BLaER1 (cell line): ENCODE measurements at regions not wholly inside any gene's neighbourhood (a gene's known extent, or its start where the extent isn't known, plus 50 kb on each side); places are given as distances from the start of the nearest gene placed in this dataset.
A peak's percentile ranks its signal among the peaks of the same experiment; 100 is the strongest.
"Not testable (repeated sequence)": the region's sequence is repeated elsewhere in the genome, so short reads cannot be mapped to it uniquely, and the experiment has no call there.

Experiments used
- H3K27ac ChIP-seq: shearing (Covaris generic); formaldehyde crosslinking; 2 replicates; pipeline ENCODE4 v1.8.1; 2022
- H3K27me3 ChIP-seq: shearing (Covaris generic); formaldehyde crosslinking; 2 replicates; pipeline ENCODE4 v1.8.1; 2022
- H3K36me3 ChIP-seq: shearing (Covaris generic); formaldehyde crosslinking; 2 replicates; pipeline ENCODE4 v1.8.1; 2022
- H3K4me1 ChIP-seq: shearing (Covaris generic); formaldehyde crosslinking; 2 replicates; pipeline ENCODE4 v1.8.1; 2022
- H3K4me2 ChIP-seq: shearing (Covaris generic); formaldehyde crosslinking; 2 replicates; pipeline ENCODE4 v1.8.1; 2022
- H3K4me3 ChIP-seq: shearing (Covaris generic); formaldehyde crosslinking; 2 replicates; pipeline ENCODE4 v1.8.1; 2022
- H3K9ac ChIP-seq: shearing (Covaris generic); formaldehyde crosslinking; 2 replicates; pipeline ENCODE4 v1.8.1; 2022
- H3K9me3 ChIP-seq: shearing (Covaris generic); formaldehyde crosslinking; 2 replicates; pipeline ENCODE4 v1.8.1; 2022
- H4K20me1 ChIP-seq: shearing (Covaris generic); formaldehyde crosslinking; 2 replicates; pipeline ENCODE4 v1.8.1; 2022
- Cebpa-rat ChIP-seq: shearing (Covaris generic); IDR thresholded peaks from 2 replicates; pipeline ENCODE4 v1.8.1; 2022

- no peak overlapping the region for H3K4me2 ChIP-seq
Observed at GRCh38 chr4:79207281-79207680, 118.6 kb downstream of the NAA11 start.

GRCh38 chr4:79206660-79207059, 119.2 kb downstream of the NAA11 start:
- Histone ChIP-seq H3K9ac (no peak overlapping the region), H3K4me2 (no peak overlapping the region), H3K27ac (no peak overlapping the region), H3K9me3 (peaks cover 8% of the 10 kb centered on the region; the same call in 1 of the 2 replicates), H3K27me3 (no peaks in the 10 kb centered on the region), H3K36me3 (no peaks in the 10 kb centered on the region), H4K20me1 (no peaks in the 10 kb centered on the region), H3K4me1 (peaks cover 18% of the 10 kb centered on the region), H3K4me3 (no peak overlapping the region)
- no peak for TF ChIP-seq Cebpa-rat

More at GRCh38 chr4:79207281-79207680, 118.6 kb downstream of the NAA11 start:
- no peak overlapping the region for H3K27ac ChIP-seq
- H4K20me1 ChIP-seq: no peaks in the 10 kb centered on the region
- H3K4me3 ChIP-seq: no peak overlapping the region
- no peaks in the 10 kb centered on the region for H3K36me3 ChIP-seq
- H3K9me3 ChIP-seq: peaks cover 8% of the 10 kb centered on the region; the same call in 1 of the 2 replicates
- no peaks in the 10 kb centered on the region for H3K27me3 ChIP-seq
- H3K4me1 ChIP-seq: peaks cover 18% of the 10 kb centered on the region
- no peak for TF ChIP-seq Cebpa-rat
- H3K9ac ChIP-seq: no peak overlapping the region

- no peak overlapping the region for H3K4me2 ChIP-seq
- no peak overlapping the region for H3K4me3 ChIP-seq
- peaks cover 8% of the 10 kb centered on the region; the same call in 1 of the 2 replicates for H3K9me3 ChIP-seq
- H3K27ac ChIP-seq: no peak overlapping the region
- no peaks in the 10 kb centered on the region for H3K36me3 ChIP-seq
- H4K20me1 ChIP-seq: no peaks in the 10 kb centered on the region
- H3K9ac ChIP-seq: no peak overlapping the region
- peaks cover 10% of the 10 kb centered on the region for H3K4me1 ChIP-seq
- TF ChIP-seq Cebpa-rat: no peak
- H3K27me3 ChIP-seq: no peaks in the 10 kb centered on the region
Observed at GRCh38 chr4:79205121-79205520, 120.7 kb downstream of the NAA11 start.

GRCh38 chr4:79201971-79202370, 123.9 kb downstream of the NAA11 start:
- Histone ChIP-seq H3K36me3 (no peaks in the 10 kb centered on the region), H3K27ac (no peak overlapping the region), H3K27me3 (no peaks in the 10 kb centered on the region), H3K4me1 (peaks cover 14% of the 10 kb centered on the region), H3K4me2 (no peak overlapping the region), H4K20me1 (no peaks in the 10 kb centered on the region), H3K9me3 (peaks cover 7% of the 10 kb centered on the region; the same call in 1 of the 2 replicates), H3K4me3 (no peak overlapping the region), H3K9ac (no peak overlapping the region)
- TF ChIP-seq Cebpa-rat: no peak

GRCh38 chr4:79199743-79200142, 126.1 kb downstream of the NAA11 start:
- no peak overlapping the region for H3K4me3 ChIP-seq
- no peaks in the 10 kb centered on the region for H4K20me1 ChIP-seq
- no peaks in the 10 kb centered on the region for H3K36me3 ChIP-seq
- no peak for TF ChIP-seq Cebpa-rat
- no peak overlapping the region for H3K27ac ChIP-seq
- H3K9ac ChIP-seq: no peak overlapping the region
- no peaks in the 10 kb centered on the region for H3K9me3 ChIP-seq
- peaks cover 14% of the 10 kb centered on the region for H3K4me1 ChIP-seq
- no peak overlapping the region for H3K4me2 ChIP-seq
- H3K27me3 ChIP-seq: no peaks in the 10 kb centered on the region

- Histone ChIP-seq H4K20me1 (no peaks in the 10 kb centered on the region), H3K4me2 (peak overlapping the region; percentile 27), H3K9me3 (no peaks in the 10 kb centered on the region), H3K27me3 (no peaks in the 10 kb centered on the region), H3K36me3 (no peaks in the 10 kb centered on the region), H3K27ac (no peak overlapping the region), H3K4me3 (no peak overlapping the region), H3K9ac (no peak overlapping the region), H3K4me1 (peaks cover 14% of the 10 kb centered on the region)
- no peak for TF ChIP-seq Cebpa-rat
Observed at GRCh38 chr4:79198951-79199587, 126.8 kb downstream of the NAA11 start.

- Histone ChIP-seq H3K27ac (no peak overlapping the region), H3K36me3 (no peaks in the 10 kb centered on the region), H4K20me1 (no peaks in the 10 kb centered on the region), H3K9me3 (no peaks in the 10 kb centered on the region), H3K27me3 (no peaks in the 10 kb centered on the region), H3K4me3 (no peak overlapping the region), H3K9ac (no peak overlapping the region), H3K4me2 (no peak overlapping the region), H3K4me1 (peaks cover 14% of the 10 kb centered on the region)
- no peak for TF ChIP-seq Cebpa-rat
Observed at GRCh38 chr4:79197275-79198009, 128.4 kb downstream of the NAA11 start.

GRCh38 chr4:79191292-79191691, 134.6 kb downstream of the NAA11 start:
- H3K4me1 ChIP-seq, H4K20me1 ChIP-seq, H3K36me3 ChIP-seq, H3K9me3 ChIP-seq, H3K27me3 ChIP-seq, H3K4me3 ChIP-seq, H3K4me2 ChIP-seq, H3K9ac ChIP-seq, H3K27ac ChIP-seq: not testable (repeated sequence)

GRCh38 chr4:79185526-79186045, 140.3 kb downstream of the NAA11 start:
- Histone ChIP-seq H3K27me3 (no peaks in the 10 kb centered on the region), H4K20me1 (no peaks in the 10 kb centered on the region), H3K9me3 (peaks cover 5% of the 10 kb centered on the region), H3K9ac (no peak overlapping the region), H3K27ac (no peak overlapping the region), H3K4me2 (no peak overlapping the region), H3K36me3 (no peaks in the 10 kb centered on the region), H3K4me3 (no peak overlapping the region), H3K4me1 (no peaks in the 10 kb centered on the region)
- no peak for TF ChIP-seq Cebpa-rat

- no peak for TF ChIP-seq Cebpa-rat
- H3K27me3 ChIP-seq: no peaks in the 10 kb centered on the region
- H3K27ac ChIP-seq: no peak overlapping the region
- no peaks in the 10 kb centered on the region for H3K4me1 ChIP-seq
- no peak overlapping the region for H3K9ac ChIP-seq
- no peak overlapping the region for H3K4me3 ChIP-seq
- peaks cover 5% of the 10 kb centered on the region for H3K9me3 ChIP-seq
- no peaks in the 10 kb centered on the region for H3K36me3 ChIP-seq
- H4K20me1 ChIP-seq: no peaks in the 10 kb centered on the region
- no peak overlapping the region for H3K4me2 ChIP-seq
Observed at GRCh38 chr4:79184476-79184875, 141.4 kb downstream of the NAA11 start.
